Neural progenitor cell (in vitro differentiated cells): ENCODE measurements at regions not wholly inside any gene's neighbourhood (a gene's known extent, or its start where the extent isn't known, plus 50 kb on each side); places are given as distances from the start of the nearest gene placed in this dataset.

Experiments used
- DNase-seq: peaks from one replicate; pipeline ENCODE4 v3.0.0-alpha.2; 2016; ENCODE audit warnings: low spot score
- H2AFZ ChIP-seq: fragments of 200-600 bp; sonication (generic); replicated peaks from 2 replicates; pipeline ENCODE4 v1.6.1; 2016; ENCODE audit warnings: antibody characterized with exemption
- H3F3A ChIP-seq: fragments of 200-600 bp; sonication (generic); 2 replicates; pipeline ENCODE4 v1.6.1; 2016; ENCODE audit warnings: antibody characterized with exemption, low read depth
- H3K27ac ChIP-seq: fragments of 200-600 bp; sonication (generic); 2 replicates; pipeline ENCODE4 v1.5.1; 2016; ENCODE audit warnings: mild to moderate bottlenecking
- H3K27me3 ChIP-seq: fragments of 200-600 bp; sonication (generic); 2 replicates; pipeline ENCODE4 v1.6.1; 2016; ENCODE audit warnings: mild to moderate bottlenecking, moderate library complexity
- H3K36me3 ChIP-seq: fragments of 200-600 bp; sonication (generic); 2 replicates; pipeline ENCODE4 v1.5.1; 2016
- H3K4me1 ChIP-seq: fragments of 200-600 bp; sonication (generic); 2 replicates; pipeline ENCODE4 v1.6.1; 2016; ENCODE audit warnings: mixed run types
- H3K4me2 ChIP-seq: fragments of 200-600 bp; sonication (generic); 2 replicates; pipeline ENCODE4 v1.6.1; 2016
- H3K4me3 ChIP-seq: fragments of 200-600 bp; sonication (generic); 2 replicates; pipeline ENCODE4 v1.5.1; 2016
- H3K79me2 ChIP-seq: fragments of 200-600 bp; sonication (generic); 2 replicates; pipeline ENCODE4 v1.6.1; 2016; ENCODE audit warnings: low read depth
- H3K9ac ChIP-seq: fragments of 200-600 bp; sonication (generic); 2 replicates; pipeline ENCODE4 v1.6.1; 2016
- H3K9me3 ChIP-seq: fragments of 200-600 bp; sonication (generic); 2 replicates; pipeline ENCODE4 v1.5.1; 2016; ENCODE audit warnings: low read depth
- H4K20me1 ChIP-seq: fragments of 200-600 bp; sonication (generic); 2 replicates; pipeline ENCODE4 v1.6.1; 2016; ENCODE audit warnings: low read depth
- H3K27ac Mint-ChIP-seq: 3 replicates; pipeline ENCODE4 v1.8.0; 2021; ENCODE audit warnings: mixed read lengths
- H3K27me3 Mint-ChIP-seq: 2 replicates; pipeline ENCODE4 v1.8.0; 2022; ENCODE audit warnings: low read depth, mild to moderate bottlenecking, inconsistent platforms, moderate library complexity, mixed read lengths; ENCODE audit not compliant: insufficient read depth
- H3K36me3 Mint-ChIP-seq: 3 replicates; pipeline ENCODE4 v1.8.0; 2021; ENCODE audit warnings: mixed read lengths
- H3K4me1 Mint-ChIP-seq: 3 replicates; pipeline ENCODE4 v1.8.0; 2021; ENCODE audit warnings: mixed read lengths
- H3K4me3 Mint-ChIP-seq: 3 replicates; pipeline ENCODE4 v1.8.0; 2021; ENCODE audit warnings: mild to moderate bottlenecking, moderate library complexity, mixed read lengths
- H3K9me3 Mint-ChIP-seq: 3 replicates; pipeline ENCODE4 v1.8.0; 2020; ENCODE audit warnings: mixed read lengths
- CTCF ChIP-seq: fragments of 200-600 bp; sonication (generic); IDR thresholded peaks from 2 replicates; pipeline ENCODE4 v1.5.1; 2017; ENCODE audit warnings: antibody characterized with exemption, mild to moderate bottlenecking
- EZH2 ChIP-seq: fragments of 200-600 bp; sonication (generic); IDR thresholded peaks from 2 replicates; pipeline ENCODE4 v1.6.1; 2017; ENCODE audit warnings: antibody characterized with exemption, mild to moderate bottlenecking, moderate library complexity
- EZH2phosphoT487 ChIP-seq: fragments of 200-600 bp; sonication (generic); IDR thresholded peaks from 2 replicates; pipeline ENCODE4 v1.6.1; 2017; ENCODE audit warnings: antibody characterized with exemption

- no peaks in the 10 kb centered on the region for H3K36me3 ChIP-seq
- H3K9me3 ChIP-seq = no peaks in the 10 kb centered on the region
- H3F3A ChIP-seq = no peaks in the 10 kb centered on the region
- H2AFZ ChIP-seq = no peak overlapping the region
- no peak overlapping the region for H3K4me2 ChIP-seq
- H3K9ac ChIP-seq = no peak overlapping the region
- H3K4me3 ChIP-seq = no peak overlapping the region
- no peaks in the 10 kb centered on the region for H3K4me1 ChIP-seq
- no peak overlapping the region for H3K27ac Mint-ChIP-seq
- peaks cover 11% of the 10 kb centered on the region for H3K4me1 Mint-ChIP-seq
- no peaks in the 10 kb centered on the region for H3K27me3 ChIP-seq
- no peaks in the 10 kb centered on the region for H4K20me1 ChIP-seq
- no peak for DNase-seq
- peaks cover 21% of the 10 kb centered on the region for H3K9me3 Mint-ChIP-seq
- peaks cover 4% of the 10 kb centered on the region for H3K36me3 Mint-ChIP-seq
- peaks cover 21% of the 10 kb centered on the region for H3K27me3 Mint-ChIP-seq
- H3K27ac ChIP-seq = no peak overlapping the region
- H3K79me2 ChIP-seq = no peaks in the 10 kb centered on the region
- TF ChIP-seq CTCF = no peak
- no peak for TF ChIP-seq EZH2
- no peak for TF ChIP-seq EZH2phosphoT487
- H3K4me3 Mint-ChIP-seq = no peak overlapping the region
Measured at GRCh38 chr21:32132409-32132808, 146.4 kb downstream of the MIS18A start.

GRCh38 chr21:32131960-32132359 is 146.9 kb downstream of the MIS18A start:
- no peak overlapping the region for H3K27ac Mint-ChIP-seq
- no peak for DNase-seq

GRCh38 chr21:32131164-32131563 is 147.7 kb downstream of the MIS18A start:
- H3K9me3 ChIP-seq = no peaks in the 10 kb centered on the region
- no peak overlapping the region for H2AFZ ChIP-seq
- peaks cover 4% of the 10 kb centered on the region for H3K36me3 Mint-ChIP-seq
- H3K4me2 ChIP-seq = no peak overlapping the region
- H3K27ac Mint-ChIP-seq = peak overlapping the region; percentile 15
- no peak overlapping the region for H3K27ac ChIP-seq
- no peaks in the 10 kb centered on the region for H3K79me2 ChIP-seq
- DNase-seq = no peak
- no peak overlapping the region for H3K4me3 ChIP-seq
- peaks cover 11% of the 10 kb centered on the region for H3K4me1 Mint-ChIP-seq
- H4K20me1 ChIP-seq = no peaks in the 10 kb centered on the region
- TF ChIP-seq EZH2 (no peak), EZH2phosphoT487 (no peak), CTCF (no peak)
- peaks cover 11% of the 10 kb centered on the region for H3K9me3 Mint-ChIP-seq
- no peak overlapping the region for H3K4me3 Mint-ChIP-seq
- no peaks in the 10 kb centered on the region for H3K27me3 ChIP-seq
- H3K9ac ChIP-seq = no peak overlapping the region
- H3F3A ChIP-seq = no peaks in the 10 kb centered on the region
- H3K36me3 ChIP-seq = no peaks in the 10 kb centered on the region
- no peaks in the 10 kb centered on the region for H3K4me1 ChIP-seq
- H3K27me3 Mint-ChIP-seq = peaks cover 17% of the 10 kb centered on the region

More at GRCh38 chr21:32131960-32132359, 146.9 kb downstream of the MIS18A start:
- Histone ChIP-seq H3K36me3 (no peaks in the 10 kb centered on the region), H3K79me2 (no peaks in the 10 kb centered on the region), H3F3A (no peaks in the 10 kb centered on the region), H3K27me3 (no peaks in the 10 kb centered on the region), H3K4me3 (no peak overlapping the region), H3K4me1 (no peaks in the 10 kb centered on the region), H3K4me2 (no peak overlapping the region), H2AFZ (no peak overlapping the region), H3K27ac (no peak overlapping the region), H4K20me1 (no peaks in the 10 kb centered on the region), H3K9me3 (no peaks in the 10 kb centered on the region), H3K9ac (no peak overlapping the region)
- Mint-ChIP-seq H3K27me3 (peaks cover 19% of the 10 kb centered on the region), H3K4me1 (peaks cover 11% of the 10 kb centered on the region), H3K4me3 (no peak overlapping the region), H3K36me3 (peaks cover 4% of the 10 kb centered on the region), H3K9me3 (peaks cover 19% of the 10 kb centered on the region)
- TF ChIP-seq CTCF (no peak), EZH2phosphoT487 (no peak), EZH2 (no peak)
